ENCODE measurements at regions not wholly inside any gene's neighbourhood (a gene's known extent, or its start where the extent isn't known, plus 50 kb on each side); places are given as distances from the start of the nearest gene placed in this dataset.
"Not testable (repeated sequence)": the region's sequence is repeated elsewhere in the genome, so short reads cannot be mapped to it uniquely, and the experiment has no call there.

DNA sequence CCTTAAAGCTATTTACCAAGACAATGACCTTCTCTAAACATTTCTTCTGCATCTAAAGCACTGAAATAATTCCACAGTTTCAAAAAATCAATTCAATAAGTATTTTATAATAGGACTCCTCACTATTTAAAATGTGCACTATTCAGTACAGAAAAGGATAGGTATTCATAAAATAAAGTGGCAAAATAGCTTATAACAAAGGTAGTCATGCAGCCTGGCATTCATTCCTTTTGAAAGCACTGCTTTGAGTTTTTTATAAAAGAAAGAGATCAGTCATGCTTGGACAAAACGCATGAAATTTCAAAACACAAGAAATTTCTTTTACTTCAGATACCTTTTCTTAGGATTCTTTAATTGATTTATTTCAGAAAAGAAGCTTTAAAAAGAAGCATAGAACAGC, 689.7 kb upstream of the PHF14 start:
- no peak for DNase-seq (ENCODE audit: low read depth)

DNA sequence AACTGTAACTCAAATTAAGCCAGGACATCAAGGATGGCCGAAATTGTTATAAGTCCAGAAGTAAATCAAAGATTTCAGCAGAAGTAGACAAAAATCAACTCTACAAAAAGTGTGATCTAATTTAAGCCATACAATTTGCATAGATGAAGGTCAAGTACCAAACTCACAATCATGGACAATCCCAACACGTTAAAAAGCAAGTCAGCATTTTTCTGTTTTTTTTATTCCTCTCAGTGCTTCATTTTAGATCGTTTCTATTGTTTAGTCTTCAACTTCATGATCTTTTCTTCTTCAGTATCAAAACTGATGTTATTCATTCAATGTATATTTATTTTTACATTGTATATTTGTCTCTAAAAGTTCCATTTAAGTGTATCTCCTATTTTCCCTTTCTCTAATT, 674.3 kb upstream of the PHF14 start:
- DNase-seq (ENCODE audit: low read depth): no peak

- DNase-seq (ENCODE audit: low read depth): no peak
These were observed 673.1 kb upstream of the PHF14 start for GRCh38 chr7:10300577-10300976.

DNA sequence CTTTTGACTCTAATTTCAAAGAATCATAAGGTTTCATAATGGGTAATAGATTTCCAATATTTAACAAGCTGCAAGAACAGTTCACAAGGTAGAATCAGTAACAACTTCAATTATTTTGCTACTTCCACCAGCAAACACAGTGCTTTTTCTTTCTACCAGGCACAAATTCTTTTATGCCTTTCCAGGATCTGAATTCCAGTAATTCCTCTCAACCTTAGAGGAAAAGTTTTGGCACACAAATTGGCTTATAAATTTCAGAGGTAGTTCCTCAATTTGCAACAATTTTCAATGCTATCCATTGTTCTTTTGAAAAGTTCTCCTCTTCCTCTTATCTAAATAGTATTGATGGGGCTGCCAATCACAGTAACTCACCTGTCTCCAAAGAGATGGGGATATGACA, 665.4 kb upstream of the PHF14 start:
- no peak for DNase-seq (ENCODE audit: low read depth)

GRCh38 chr7:10312942-10313341, 660.7 kb upstream of the PHF14 start:
- no peak for DNase-seq (ENCODE audit: low read depth)

- no peak for DNase-seq (ENCODE audit: low read depth)
These were observed 657.8 kb upstream of the PHF14 start for GRCh38 chr7:10315881-10316280.

- no peak for DNase-seq (ENCODE audit: low read depth)
These were observed 657.2 kb upstream of the PHF14 start for GRCh38 chr7:10316488-10316887.

- no peak for DNase-seq (ENCODE audit: low read depth)
These were observed 648.3 kb upstream of the PHF14 start for GRCh38 chr7:10325395-10325794.

DNA sequence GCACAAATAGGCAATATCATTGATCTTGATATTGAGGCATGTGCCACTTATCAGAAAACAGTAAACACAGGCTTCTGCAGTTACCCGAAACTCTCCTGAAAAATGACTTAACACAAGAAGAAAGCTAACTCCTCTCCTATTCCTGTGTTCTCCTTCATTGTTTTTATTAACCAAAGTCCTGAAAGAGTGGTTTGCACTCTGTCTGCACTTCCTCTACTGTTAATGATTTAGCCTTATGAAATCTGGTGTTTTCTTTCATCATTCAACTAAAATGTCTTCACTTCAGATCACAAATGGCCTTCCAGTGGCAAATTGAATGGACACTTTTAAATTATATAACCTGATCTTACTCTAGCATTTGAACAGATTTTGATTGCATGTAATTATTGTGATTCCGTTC, 630.6 kb upstream of the PHF14 start:
- no peak for DNase-seq (ENCODE audit: low read depth)

DNA sequence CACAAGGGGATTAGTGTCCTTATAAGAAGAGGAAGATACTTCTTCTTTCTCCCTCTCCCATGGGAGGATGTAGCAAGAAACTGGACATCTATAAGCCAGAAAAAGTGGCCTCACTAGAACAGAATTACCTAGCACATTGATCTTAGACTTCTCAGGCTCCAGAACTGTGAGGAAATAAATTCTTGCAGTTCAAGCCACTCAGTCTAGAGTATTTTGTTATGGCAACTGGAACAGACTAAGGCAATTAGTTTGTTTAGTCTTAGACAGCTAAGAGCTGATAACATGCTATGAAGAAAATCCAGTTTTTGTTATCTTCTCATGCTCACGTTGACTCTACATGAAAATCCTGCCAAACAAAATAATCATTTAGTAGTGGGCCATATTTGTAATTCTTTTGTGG, 627.6 kb upstream of the PHF14 start:
- no peak for DNase-seq (ENCODE audit: low read depth)

DNA sequence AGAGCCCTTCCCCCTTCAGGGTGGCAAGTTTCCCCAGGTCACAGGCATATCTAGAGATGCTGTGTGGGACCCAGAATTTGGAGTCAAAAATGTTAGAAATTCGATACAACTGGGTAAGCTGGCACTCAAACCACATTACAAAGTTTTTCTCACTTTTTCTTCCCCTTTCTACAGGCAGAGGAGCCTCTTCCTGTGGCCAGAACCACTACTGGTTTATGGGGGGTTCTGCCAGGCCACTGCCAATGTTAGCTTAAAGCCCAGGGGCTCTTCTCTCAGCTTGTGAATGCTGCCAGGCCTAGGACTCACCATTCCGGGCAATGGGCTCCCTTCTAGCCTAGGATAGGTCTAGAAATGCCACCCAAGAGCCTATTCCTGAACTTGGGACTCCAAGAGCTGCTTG, 617.9 kb upstream of the PHF14 start:
- no peak for DNase-seq (ENCODE audit: low read depth)

- DNase-seq (ENCODE audit: low read depth): no peak
These were observed 613.6 kb upstream of the PHF14 start for GRCh38 chr7:10360050-10360449.

GRCh38 chr7:10401793-10402192, 571.9 kb upstream of the PHF14 start:
- DNase-seq (ENCODE audit: low read depth): no peak

- peak; percentile 2 for DNase-seq (ENCODE audit: low read depth)
These were observed 561.2 kb upstream of the PHF14 start for GRCh38 chr7:10412422-10413019.

GRCh38 chr7:10418985-10419384, 554.7 kb upstream of the PHF14 start:
- no peak for DNase-seq (ENCODE audit: low read depth)

DNA sequence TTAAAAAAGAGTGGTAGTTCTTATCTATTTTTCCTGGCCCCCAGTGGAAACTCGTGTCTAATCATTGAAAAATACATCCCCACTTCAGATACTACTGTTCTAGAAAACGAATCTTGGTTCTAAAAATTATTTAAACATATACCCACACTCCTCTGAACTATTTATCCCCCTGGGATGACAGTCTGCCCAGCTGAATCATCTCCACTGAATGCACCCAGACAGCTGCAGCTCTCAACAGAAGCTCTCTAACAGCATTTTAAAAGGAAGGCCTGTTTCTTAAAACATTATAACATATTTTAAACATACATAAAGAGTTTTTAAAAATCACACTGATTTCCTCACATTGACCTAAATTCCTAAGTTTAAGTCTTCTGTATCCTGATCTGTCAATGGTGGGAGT, 544.6 kb upstream of the PHF14 start:
- DNase-seq (ENCODE audit: low read depth): no peak

GRCh38 chr7:10429511-10429910, 544.2 kb upstream of the PHF14 start:
- DNase-seq (ENCODE audit: low read depth): no peak

DNA sequence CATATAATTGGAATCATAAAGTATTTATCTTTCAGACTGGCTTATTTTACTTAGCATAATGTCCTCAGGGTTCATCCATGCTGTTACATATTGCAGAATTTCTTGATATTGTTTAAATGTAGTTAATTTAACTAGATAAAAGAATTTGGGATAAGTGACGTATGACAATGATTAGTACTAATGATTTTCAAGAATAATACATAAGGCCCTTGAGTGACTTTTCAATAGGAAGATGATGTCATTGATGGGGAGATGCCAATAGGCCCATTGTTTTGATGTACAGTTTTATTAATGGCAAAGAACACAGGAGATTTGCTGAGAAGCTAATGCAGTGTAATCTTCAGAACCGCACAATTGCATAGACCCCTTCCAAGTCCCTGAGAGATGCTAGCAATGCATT, 537.4 kb upstream of the PHF14 start:
- no peak for DNase-seq (ENCODE audit: low read depth)

GRCh38 chr7:10439027-10439426, 534.6 kb upstream of the PHF14 start:
- DNase-seq (ENCODE audit: low read depth): no peak

GRCh38 chr7:10455936-10456335, 517.7 kb upstream of the PHF14 start:
- no peak for DNase-seq (ENCODE audit: low read depth)

DNA sequence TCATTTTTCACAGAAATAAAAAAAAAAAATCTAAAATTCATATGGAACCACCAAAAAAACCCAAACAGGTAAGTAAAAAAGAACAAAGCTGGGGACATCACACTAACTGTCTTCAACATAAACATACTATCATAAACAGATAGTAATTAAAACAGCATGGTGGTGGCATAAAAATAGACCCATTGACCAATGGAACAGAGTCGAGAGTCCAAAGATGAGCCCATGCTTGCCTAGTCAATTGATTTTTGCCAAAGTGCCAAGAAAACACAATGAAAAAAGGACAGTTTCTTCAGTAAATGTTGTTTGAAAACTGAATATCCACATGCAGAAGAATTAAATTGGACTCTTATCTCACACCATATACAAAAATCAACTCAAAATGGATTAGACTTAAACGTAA, 513.2 kb upstream of the PHF14 start:
- DNase-seq (ENCODE audit: low read depth): no peak

- DNase-seq (ENCODE audit: low read depth): no peak
These were observed 510.0 kb upstream of the PHF14 start for GRCh38 chr7:10463701-10464100.

GRCh38 chr7:10465536-10465935, 508.1 kb upstream of the PHF14 start:
- DNase-seq (ENCODE audit: low read depth): not testable (repeated sequence)

- no peak for DNase-seq (ENCODE audit: low read depth)
These were observed 504.8 kb upstream of the PHF14 start for GRCh38 chr7:10468908-10469307.

DNA sequence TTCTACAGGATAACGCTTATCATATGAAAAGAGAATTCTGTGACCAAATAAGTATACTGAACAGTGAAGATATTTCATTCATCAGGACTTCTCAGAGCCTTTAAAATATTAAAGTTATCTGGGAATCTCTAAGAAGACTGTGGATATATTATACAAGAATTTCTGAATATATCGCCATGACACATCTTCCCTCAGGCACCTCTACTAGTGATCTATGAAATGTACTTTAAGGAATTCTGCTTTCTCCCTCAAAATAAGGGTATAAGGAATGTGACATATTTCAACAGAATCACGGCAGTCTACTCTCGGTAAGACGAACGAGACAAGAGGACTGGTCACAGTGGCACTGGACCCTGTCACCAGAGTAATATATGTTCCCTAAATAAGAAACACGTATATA, 504.2 kb upstream of the PHF14 start:
- no peak for DNase-seq (ENCODE audit: low read depth)
